ENCODE measurements at regions not wholly inside any gene's neighbourhood (a gene's known extent, or its start where the extent isn't known, plus 50 kb on each side); places are given as distances from the start of the nearest gene placed in this dataset.

GRCh38 chr13:81375709-81376108 is 1034.8 kb upstream of the SPRY2 start:
- TF ChIP-seq POLR2AphosphoS5 (IDR thresholded peaks at IDR 0.05; ENCODE audit: low read length): no peak
- TF ChIP-seq CTCF (IDR thresholded peaks at IDR 0.05 in 2 of 3, conservative IDR thresholded peaks at IDR 0.05 in 1 of 3; ENCODE audit: control insufficient read depth in 2 of 3, extremely low read depth in 1 of 3, insufficient read depth in 1 of 3, low read depth in 3 of 3, low read length in 3 of 3): no peak
- no peak for TF ChIP-seq KDM1A (IDR thresholded peaks at IDR 0.05; ENCODE audit: borderline replicate concordance)
- TF ChIP-seq BACH1 (IDR thresholded peaks at IDR 0.05; ENCODE audit: borderline replicate concordance): no peak
- no peak for TF ChIP-seq SMC3 (IDR thresholded peaks at IDR 0.05; ENCODE audit: borderline replicate concordance, low read length)
- no peak for TF ChIP-seq ZSCAN29 (IDR thresholded peaks at IDR 0.05)
- no peak for TF ChIP-seq POU2F2 (IDR thresholded peaks at IDR 0.05; ENCODE audit: borderline replicate concordance, low read depth, low read length)
- no peak for TF ChIP-seq FOS (IDR thresholded peaks at IDR 0.05; ENCODE audit: borderline replicate concordance, extremely low read depth, insufficient read length)

Data from GM12878 (cell line).